ENCODE measurements at regions not wholly inside any gene's neighbourhood (a gene's known extent, or its start where the extent isn't known, plus 50 kb on each side); places are given as distances from the start of the nearest gene placed in this dataset.

GRCh38 chr4:14862891-14863290, 139.4 kb upstream of the CPEB2 start:
- intact Hi-C loops (cut with DNase I; ENCODE audit: low total_unique reads), result no loop called here
- 43 to 68% (median 47%) methylated on average over 29 to 33 of the region's 33 CpGs for WGBS, 5 donors
- Histone ChIP-seq H3K4me1 (peaks cover 0 to 7% (median 0%) of the 10 kb centered on the region in 6 donors), H3K9me3 (no peaks in the 10 kb centered on the region), H3K27me3 (replicated peaks in 1 of 7) (peaks cover 0 to 28% (median 0%) of the 10 kb centered on the region in 7 donors), H3K27ac (no peak overlapping the region), H3K36me3 (no peaks in the 10 kb centered on the region), H3K4me3 (no peak overlapping the region)
- no peak for TF ChIP-seq POLR2A (IDR thresholded peaks at IDR 0.05)
- TF ChIP-seq POLR2AphosphoS5 (IDR thresholded peaks at IDR 0.05), result no peak
- no peak for TF ChIP-seq CTCF (IDR thresholded peaks at IDR 0.05 in 8 of 11, conservative IDR thresholded peaks at IDR 0.05 in 3 of 11)
- no peak for DNase-seq

GRCh38 chr4:14863418-14864364, 138.6 kb upstream of the CPEB2 start:
- 84 to 90% (median 88%) methylated on average over 16 of the region's 16 CpGs for WGBS, 5 donors

GRCh38 chr4:14864365-14865030, 137.8 kb upstream of the CPEB2 start:
- no peaks in the 10 kb centered on the region for H3K36me3 ChIP-seq
- no peaks in the 10 kb centered on the region for H3K9me3 ChIP-seq
- H3K27ac ChIP-seq, result no peak overlapping the region
- intact Hi-C loops (cut with DNase I; ENCODE audit: low total_unique reads), result no loop called here
- no peak for DNase-seq
- no peak for TF ChIP-seq POLR2AphosphoS5 (IDR thresholded peaks at IDR 0.05)
- no peak for TF ChIP-seq CTCF (IDR thresholded peaks at IDR 0.05 in 8 of 11, conservative IDR thresholded peaks at IDR 0.05 in 3 of 11)
- TF ChIP-seq POLR2A (IDR thresholded peaks at IDR 0.05), result no peak
- 12 to 24% (median 20%) methylated on average over 3 of the region's 3 CpGs for WGBS, 5 donors
- H3K4me3 ChIP-seq, result no peak overlapping the region
- H3K27me3 ChIP-seq (replicated peaks in 1 of 7), result peaks cover 0 to 31% (median 0%) of the 10 kb centered on the region in 7 donors
- peaks cover 0 to 6% (median 0%) of the 10 kb centered on the region in 6 donors for H3K4me1 ChIP-seq

More at GRCh38 chr4:14863418-14864364, 138.6 kb upstream of the CPEB2 start:
- no peak for DNase-seq
- no peaks in the 10 kb centered on the region for H3K9me3 ChIP-seq
- no peak overlapping the region for H3K27ac ChIP-seq
- TF ChIP-seq POLR2A (IDR thresholded peaks at IDR 0.05) (no peak), POLR2AphosphoS5 (IDR thresholded peaks at IDR 0.05) (no peak), CTCF (IDR thresholded peaks at IDR 0.05 in 8 of 11, conservative IDR thresholded peaks at IDR 0.05 in 3 of 11) (no peak)
- H3K27me3 ChIP-seq (replicated peaks in 1 of 7), result peaks cover 0 to 31% (median 0%) of the 10 kb centered on the region in 7 donors
- H3K4me1 ChIP-seq, result peaks cover 0 to 6% (median 0%) of the 10 kb centered on the region in 6 donors
- H3K4me3 ChIP-seq, result no peak overlapping the region
- H3K36me3 ChIP-seq, result no peaks in the 10 kb centered on the region
- intact Hi-C loops (cut with DNase I; ENCODE audit: low total_unique reads), result no loop called here

- no peaks in the 10 kb centered on the region for H3K9me3 ChIP-seq
- H3K27me3 ChIP-seq (replicated peaks in 1 of 7), result peaks cover 0 to 31% (median 0%) of the 10 kb centered on the region in 7 donors
- intact Hi-C loops (cut with DNase I; ENCODE audit: low total_unique reads), result no loop called here
- no peak overlapping the region for H3K4me3 ChIP-seq
- no peak for DNase-seq
- no peaks in the 10 kb centered on the region for H3K36me3 ChIP-seq
- no peak for TF ChIP-seq POLR2A (IDR thresholded peaks at IDR 0.05)
- no peak for TF ChIP-seq POLR2AphosphoS5 (IDR thresholded peaks at IDR 0.05)
- TF ChIP-seq CTCF (IDR thresholded peaks at IDR 0.05 in 8 of 11, conservative IDR thresholded peaks at IDR 0.05 in 3 of 11), result no peak
- WGBS, 5 donors, result 79 to 88% (median 81%) methylated on average over 5 of the region's 5 CpGs
- H3K27ac ChIP-seq, result no peak overlapping the region
- peaks cover 0 to 6% (median 0%) of the 10 kb centered on the region in 6 donors for H3K4me1 ChIP-seq
Observed at GRCh38 chr4:14865031-14865366, 137.3 kb upstream of the CPEB2 start.

Measured in spleen (tissue), 11 donors.